Pancreas (tissue), 10 donors: ENCODE measurements at regions not wholly inside any gene's neighbourhood (a gene's known extent, or its start where the extent isn't known, plus 50 kb on each side); places are given as distances from the start of the nearest gene placed in this dataset.

Experiments used
- ATAC-seq, 4 donors: fragments of 200-7000 bp; cut with Tn5 transposase; one replicate each; pipeline versions ENCODE4 v1.8.0 to v1.9.1; 2020; ENCODE audit warnings: mild to moderate bottlenecking in 4 of 4, moderate library complexity in 4 of 4
- DNase-seq, 6 donors: peaks; one replicate each; pipeline ENCODE4 v3.0.0-alpha.2; 2020
- FAIRE-seq: peaks from 2 replicates; lab custom pipeline; 2012; peaks lifted over from hg19 to GRCh38; lab: Jason Lieb, UNC
- H3K27ac ChIP-seq, 4 donors: fragments of 200-600 bp; sonication (generic); 1 replicate in 3 of 4; 2 replicates in 1 of 4; pipeline versions ENCODE4 v1.5.0 to v1.8.0; 2020
- H3K27me3 ChIP-seq, 4 donors: fragments of 200-600 bp; one replicate each; pipeline ENCODE4 v1.8.0; 2021
- H3K36me3 ChIP-seq, 3 donors: fragments of 200-600 bp; sonication (generic) in 1 of 3; one replicate each; pipeline versions ENCODE4 v1.5.0 to v1.8.0; 2020 to 2021
- H3K4me1 ChIP-seq, 3 donors: fragments of 200-600 bp; one replicate each; pipeline ENCODE4 v1.8.0; 2021
- H3K4me3 ChIP-seq, 4 donors: fragments of 200-600 bp; sonication (generic) in 2 of 4; one replicate each; pipeline versions ENCODE4 v1.5.0 to v1.8.0; 2020 to 2021
- H3K9me3 ChIP-seq, 4 donors: fragments of 200-600 bp; one replicate each; pipeline ENCODE4 v1.8.0; 2021
- WGBS, 2 donors: extraction: QIAGEN DNeasy Blood & Tissue Kit; methylation state at CpG; one replicate each; pipeline ENCODE4 v1.1.7; 2013; 5-methylcytosine and 5-hydroxymethylcytosine counted together
- intact Hi-C, 3 donors: fragments of 100-400 bp; cut with DNase I; formaldehyde crosslinking; loops; one replicate each; pipeline versions ENCODE4 v1.11.1 to v1.14.2; 2022
- TF ChIP-seq, protein P1 (sequence below), 4 donors: fragments of 200-600 bp; sonication (generic) in 3 of 4; IDR thresholded peaks; one replicate each; pipeline versions ENCODE4 v1.5.0 to v1.8.0; 2021; ENCODE audit warnings: antibody characterized with exemption in 4 of 4
- donor health status: healthy with polysubstance abuse.
- donor health status: DM: no; HTN: no; CAD: no; lungs with moderate emphysema.
- donor health status: DM: no; HTN: no; CAD: no.
- donor health status: control.
- donor health status: control.
- donor health status: Bipolar disorder and iron deficiency.
- donor health status: DM: yes; HTN: yes; CAD: no.
- donor health status: DM: no; HTN: no; CAD: no.
- donor health status: DM: no; HTN: no; CAD: no.
- donor health status: DM: yes; HTN: yes; CAD: no.

GRCh38 chr12:90010089-90010488, 301.5 kb upstream of the ATP2B1 start:
- H3K27me3 ChIP-seq = no peaks in the 10 kb centered on the region
- no peaks in the 10 kb centered on the region for H3K36me3 ChIP-seq
- ATAC-seq (no peak), FAIRE-seq (no peak), DNase-seq (no peak)
- H3K9me3 ChIP-seq = no peaks in the 10 kb centered on the region
- H3K4me1 ChIP-seq = no peaks in the 10 kb centered on the region
- no peak overlapping the region for H3K4me3 ChIP-seq
- intact Hi-C loops = no loop called here
- TF ChIP-seq, protein P1, sequence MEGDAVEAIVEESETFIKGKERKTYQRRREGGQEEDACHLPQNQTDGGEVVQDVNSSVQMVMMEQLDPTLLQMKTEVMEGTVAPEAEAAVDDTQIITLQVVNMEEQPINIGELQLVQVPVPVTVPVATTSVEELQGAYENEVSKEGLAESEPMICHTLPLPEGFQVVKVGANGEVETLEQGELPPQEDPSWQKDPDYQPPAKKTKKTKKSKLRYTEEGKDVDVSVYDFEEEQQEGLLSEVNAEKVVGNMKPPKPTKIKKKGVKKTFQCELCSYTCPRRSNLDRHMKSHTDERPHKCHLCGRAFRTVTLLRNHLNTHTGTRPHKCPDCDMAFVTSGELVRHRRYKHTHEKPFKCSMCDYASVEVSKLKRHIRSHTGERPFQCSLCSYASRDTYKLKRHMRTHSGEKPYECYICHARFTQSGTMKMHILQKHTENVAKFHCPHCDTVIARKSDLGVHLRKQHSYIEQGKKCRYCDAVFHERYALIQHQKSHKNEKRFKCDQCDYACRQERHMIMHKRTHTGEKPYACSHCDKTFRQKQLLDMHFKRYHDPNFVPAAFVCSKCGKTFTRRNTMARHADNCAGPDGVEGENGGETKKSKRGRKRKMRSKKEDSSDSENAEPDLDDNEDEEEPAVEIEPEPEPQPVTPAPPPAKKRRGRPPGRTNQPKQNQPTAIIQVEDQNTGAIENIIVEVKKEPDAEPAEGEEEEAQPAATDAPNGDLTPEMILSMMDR (IDR thresholded peaks at IDR 0.05) = no peak
- 87 to 96% methylated on average over 3 of the region's 3 CpGs for WGBS, 2 donors
- H3K27ac ChIP-seq = no peak overlapping the region

DNA sequence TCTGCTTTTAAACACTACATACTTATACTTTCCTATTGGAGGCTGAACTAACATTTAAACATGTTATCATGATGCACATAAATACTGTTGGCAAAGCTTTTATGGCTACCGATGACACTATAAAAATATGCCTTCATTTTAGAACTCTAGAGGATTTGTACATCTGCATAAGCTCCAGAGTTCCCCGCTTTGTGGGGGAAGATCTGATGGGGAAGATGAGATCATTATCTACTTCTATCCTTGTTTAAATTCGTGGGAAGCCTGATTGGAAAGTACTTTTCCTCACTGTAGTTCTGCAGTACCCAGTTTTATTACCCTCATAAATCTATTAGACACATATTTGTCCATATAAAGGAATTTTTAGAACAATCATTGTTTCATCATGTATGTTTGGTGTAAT, 299.6 kb upstream of the ATP2B1 start:
- no peak for FAIRE-seq
- Histone ChIP-seq H3K27ac (no peak overlapping the region), H3K36me3 (no peaks in the 10 kb centered on the region), H3K9me3 (no peaks in the 10 kb centered on the region), H3K27me3 (no peaks in the 10 kb centered on the region), H3K4me3 (no peak overlapping the region), H3K4me1 (no peaks in the 10 kb centered on the region)
- TF ChIP-seq, protein P1 (IDR thresholded peaks at IDR 0.05) = no peak
- WGBS, 2 donors = 47 to 68% methylated on average over 3 of the region's 3 CpGs
- DNase-seq = no peak
- intact Hi-C loops = no loop called here
- ATAC-seq = no peak

- intact Hi-C loops = no loop called here
- H3K36me3 ChIP-seq = no peaks in the 10 kb centered on the region
- H3K27ac ChIP-seq = no peak overlapping the region
- 59 to 63% methylated on average over 5 of the region's 5 CpGs for WGBS, 2 donors
- no peak for DNase-seq
- H3K9me3 ChIP-seq = no peaks in the 10 kb centered on the region
- no peak for ATAC-seq
- no peaks in the 10 kb centered on the region for H3K27me3 ChIP-seq
- FAIRE-seq = no peak
- H3K4me3 ChIP-seq = no peak overlapping the region
- TF ChIP-seq, protein P1 (IDR thresholded peaks at IDR 0.05) = no peak
- H3K4me1 ChIP-seq = no peaks in the 10 kb centered on the region
Measured at GRCh38 chr12:90004319-90005074, 295.9 kb upstream of the ATP2B1 start.

- Histone ChIP-seq H3K4me1 (no peaks in the 10 kb centered on the region), H3K9me3 (no peaks in the 10 kb centered on the region)
- FAIRE-seq = no peak
Measured at GRCh38 chr12:90003688-90004087, 295.1 kb upstream of the ATP2B1 start.

GRCh38 chr12:90000721-90001120, 292.1 kb upstream of the ATP2B1 start:
- DNase-seq (no peak), ATAC-seq (no peak), FAIRE-seq (no peak)
- no peaks in the 10 kb centered on the region for H3K4me1 ChIP-seq
- H3K36me3 ChIP-seq = no peaks in the 10 kb centered on the region
- no peaks in the 10 kb centered on the region for H3K27me3 ChIP-seq
- H3K4me3 ChIP-seq = no peak overlapping the region
- WGBS, 2 donors = 76 to 86% methylated on average over 3 of the region's 3 CpGs
- H3K9me3 ChIP-seq = no peaks in the 10 kb centered on the region
- TF ChIP-seq, protein P1 (IDR thresholded peaks at IDR 0.05) = no peak
- intact Hi-C loops = no loop called here
- no peak overlapping the region for H3K27ac ChIP-seq

More at GRCh38 chr12:90003688-90004087, 295.1 kb upstream of the ATP2B1 start:
- DNase-seq (no peak), ATAC-seq (no peak)
- no peaks in the 10 kb centered on the region for H3K36me3 ChIP-seq
- H3K4me3 ChIP-seq = no peak overlapping the region
- 62 to 85% methylated on average over 1 of the region's 1 CpG for WGBS, 2 donors
- no peaks in the 10 kb centered on the region for H3K27me3 ChIP-seq
- H3K27ac ChIP-seq = no peak overlapping the region
- intact Hi-C loops = no loop called here
- TF ChIP-seq, protein P1 (IDR thresholded peaks at IDR 0.05) = no peak
